GM04503 (cell line): ENCODE measurements at regions not wholly inside any gene's neighbourhood (a gene's known extent, or its start where the extent isn't known, plus 50 kb on each side); places are given as distances from the start of the nearest gene placed in this dataset.

Experiments used
- DNase-seq: peaks from one replicate; pipeline ENCODE4 v3.0.0-alpha.2; 2012; ENCODE audit warnings: low read depth

- DNase-seq, result no peak
These were observed 86.4 kb upstream of the RMDN2 start for GRCh38 chr2:37838541-37839167.

GRCh38 chr2:37839991-37840390 lies 85.1 kb upstream of the RMDN2 start:
- DNase-seq, result no peak

- no peak for DNase-seq
These were observed 82.2 kb upstream of the RMDN2 start for GRCh38 chr2:37842732-37843440.

- DNase-seq, result peak; percentile 64
These were observed 81.5 kb upstream of the RMDN2 start for GRCh38 chr2:37843556-37843955.

- DNase-seq, result no peak
These were observed 78.9 kb upstream of the RMDN2 start for GRCh38 chr2:37846207-37846606.

- no peak for DNase-seq
These were observed 77.3 kb upstream of the RMDN2 start for GRCh38 chr2:37847792-37848191.

- no peak for DNase-seq
These were observed 76.6 kb upstream of the RMDN2 start for GRCh38 chr2:37848451-37848850.

GRCh38 chr2:37849911-37850310 lies 75.2 kb upstream of the RMDN2 start:
- DNase-seq, result no peak

- DNase-seq, result no peak
These were observed 73.7 kb upstream of the RMDN2 start for GRCh38 chr2:37851428-37851827.

- DNase-seq, result no peak
These were observed 73.1 kb upstream of the RMDN2 start for GRCh38 chr2:37851828-37852584.

- no peak for DNase-seq
These were observed 72.5 kb upstream of the RMDN2 start for GRCh38 chr2:37852585-37853014.

GRCh38 chr2:37854676-37855282 lies 70.3 kb upstream of the RMDN2 start:
- DNase-seq, result no peak

- DNase-seq, result no peak
These were observed 69.6 kb upstream of the RMDN2 start for GRCh38 chr2:37855283-37856041.

GRCh38 chr2:37856101-37856751 lies 68.9 kb upstream of the RMDN2 start:
- no peak for DNase-seq

- DNase-seq, result peak; percentile 38
These were observed 67.3 kb upstream of the RMDN2 start for GRCh38 chr2:37857575-37858399.

- DNase-seq, result peak; percentile 87
These were observed 66.7 kb upstream of the RMDN2 start for GRCh38 chr2:37858400-37858711.

- no peak for DNase-seq
These were observed 66.3 kb upstream of the RMDN2 start for GRCh38 chr2:37858725-37859267.

GRCh38 chr2:37862620-37863019 lies 62.5 kb upstream of the RMDN2 start:
- no peak for DNase-seq

- no peak for DNase-seq
These were observed 60.9 kb upstream of the RMDN2 start for GRCh38 chr2:37864217-37864616.

- DNase-seq, result no peak
These were observed 59.4 kb upstream of the RMDN2 start for GRCh38 chr2:37865640-37866039.
